Thyroid gland (tissue), 4 donors: ENCODE measurements at regions not wholly inside any gene's neighbourhood (a gene's known extent, or its start where the extent isn't known, plus 50 kb on each side); places are given as distances from the start of the nearest gene placed in this dataset.

Source experiments
- DNase-seq, 2 donors: peaks; one replicate each; pipeline ENCODE4 v3.0.0-alpha.2; 2019
- H3K27ac ChIP-seq, 3 donors: fragments of 200-600 bp; sonication (generic); 1 replicate in 2 of 3; 2 replicates in 1 of 3; pipeline ENCODE4 v1.5.1; 2016 to 2019; ENCODE audit warnings: mild to moderate bottlenecking in 1 of 3, moderate library complexity in 1 of 3
- H3K27me3 ChIP-seq: fragments of 200-600 bp; sonication (generic); one replicate; pipeline ENCODE4 v1.5.1; 2019
- H3K36me3 ChIP-seq, 2 donors: fragments of 200-600 bp; sonication (generic); one replicate each; pipeline ENCODE4 v1.5.1; 2016 to 2019
- H3K4me1 ChIP-seq, 2 donors: fragments of 200-600 bp; sonication (generic); one replicate each; pipeline ENCODE4 v1.5.1; 2017 to 2019
- H3K4me3 ChIP-seq, 3 donors: fragments of 200-600 bp; sonication (generic); replicated peaks in 1 of 3; 1 replicate in 2 of 3; 2 replicates in 1 of 3; pipeline ENCODE4 v1.5.1; 2016; ENCODE audit warnings: mild to moderate bottlenecking in 1 of 3
- H3K9me3 ChIP-seq: fragments of 200-600 bp; sonication (generic); one replicate; pipeline ENCODE4 v1.5.1; 2017
- POLR2A ChIP-seq, 2 donors: fragments of 450-650 bp; IDR thresholded peaks; one replicate each; pipeline ENCODE4 v1.6.1; 2017; ENCODE audit warnings: antibody characterized with exemption in 2 of 2, mild to moderate bottlenecking in 2 of 2, moderate library complexity in 1 of 2
- WGBS, 2 donors: methylation state at CpG; one replicate each; pipeline ENCODE4 v1.1.5; 2017; 5-methylcytosine and 5-hydroxymethylcytosine counted together
- intact Hi-C: fragments of 100-400 bp; cut with DNase I; formaldehyde crosslinking; loops from one replicate; pipeline ENCODE4 v1.15.1; 2023
- TF ChIP-seq, protein P1 (sequence below), 6 experiments: fragments of 200-600 bp in 3 of 6; fragments of 450-650 bp in 3 of 6; sonication (generic) in 3 of 6; IDR thresholded peaks; one replicate each; pipeline ENCODE4 v1.5.1; 2016 to 2019; ENCODE audit warnings: antibody characterized with exemption in 6 of 6, mild to moderate bottlenecking in 2 of 6, inconsistent platforms in 1 of 6, moderate library complexity in 1 of 6

DNA sequence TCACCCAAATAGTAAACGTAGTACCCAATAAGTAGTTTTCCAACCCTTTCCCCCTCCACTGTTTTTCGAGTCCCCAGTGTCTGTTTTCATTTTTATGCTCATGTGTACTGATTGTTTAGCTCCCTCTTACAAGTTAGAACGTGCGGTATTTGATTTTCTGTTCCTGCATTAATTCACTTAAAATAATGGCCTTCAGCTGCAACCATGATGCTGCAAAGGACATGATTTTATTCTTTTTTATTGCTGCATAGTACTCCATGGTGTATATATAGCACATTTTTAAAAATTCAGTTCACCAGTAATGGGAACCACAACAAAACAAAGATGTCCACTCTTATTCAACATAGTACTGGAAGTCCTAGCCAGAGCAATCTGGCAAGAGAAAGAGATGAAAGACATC lies 72.8 kb downstream of the DUSP6 start:
- 92 to 93% methylated on average over 4 of the region's 4 CpGs for WGBS, 2 donors
- H3K4me3 ChIP-seq = no peak overlapping the region

DNA sequence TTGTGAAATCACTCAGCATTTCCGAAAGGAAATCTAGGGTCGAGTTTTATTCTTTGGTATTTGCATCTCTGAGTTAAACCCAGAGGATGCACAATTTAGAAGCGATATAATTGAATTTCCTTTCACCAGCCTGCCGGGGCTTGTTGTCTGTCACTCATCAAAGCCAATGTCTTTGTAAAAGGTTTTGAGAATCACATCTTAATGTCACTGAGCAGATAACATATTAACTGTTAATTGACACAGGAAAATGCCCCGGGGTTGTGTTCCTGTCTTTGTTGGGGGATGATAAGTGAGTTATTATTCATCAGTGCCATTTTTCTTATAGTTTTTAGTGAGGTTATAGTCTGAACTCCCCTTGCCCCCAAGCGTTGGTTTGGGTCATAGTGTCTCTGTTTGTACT lies 73.4 kb downstream of the DUSP6 start:
- H3K36me3 ChIP-seq = no peaks in the 10 kb centered on the region
- no peak for TF ChIP-seq POLR2A (IDR thresholded peaks at IDR 0.05)
- TF ChIP-seq, protein P1, sequence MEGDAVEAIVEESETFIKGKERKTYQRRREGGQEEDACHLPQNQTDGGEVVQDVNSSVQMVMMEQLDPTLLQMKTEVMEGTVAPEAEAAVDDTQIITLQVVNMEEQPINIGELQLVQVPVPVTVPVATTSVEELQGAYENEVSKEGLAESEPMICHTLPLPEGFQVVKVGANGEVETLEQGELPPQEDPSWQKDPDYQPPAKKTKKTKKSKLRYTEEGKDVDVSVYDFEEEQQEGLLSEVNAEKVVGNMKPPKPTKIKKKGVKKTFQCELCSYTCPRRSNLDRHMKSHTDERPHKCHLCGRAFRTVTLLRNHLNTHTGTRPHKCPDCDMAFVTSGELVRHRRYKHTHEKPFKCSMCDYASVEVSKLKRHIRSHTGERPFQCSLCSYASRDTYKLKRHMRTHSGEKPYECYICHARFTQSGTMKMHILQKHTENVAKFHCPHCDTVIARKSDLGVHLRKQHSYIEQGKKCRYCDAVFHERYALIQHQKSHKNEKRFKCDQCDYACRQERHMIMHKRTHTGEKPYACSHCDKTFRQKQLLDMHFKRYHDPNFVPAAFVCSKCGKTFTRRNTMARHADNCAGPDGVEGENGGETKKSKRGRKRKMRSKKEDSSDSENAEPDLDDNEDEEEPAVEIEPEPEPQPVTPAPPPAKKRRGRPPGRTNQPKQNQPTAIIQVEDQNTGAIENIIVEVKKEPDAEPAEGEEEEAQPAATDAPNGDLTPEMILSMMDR (IDR thresholded peaks at IDR 0.05) = no peak
- intact Hi-C loops = no loop called here
- DNase-seq = no peak
- no peaks in the 10 kb centered on the region for H3K27me3 ChIP-seq
- H3K27ac ChIP-seq = no peak overlapping the region
- H3K9me3 ChIP-seq = no peaks in the 10 kb centered on the region
- peaks cover 0 to 7% of the 10 kb centered on the region in 2 donors for H3K4me1 ChIP-seq
- 76 to 80% methylated on average over 6 of the region's 6 CpGs for WGBS, 2 donors
- no peak overlapping the region for H3K4me3 ChIP-seq

More for the DNA sequence above, 72.8 kb downstream of the DUSP6 start:
- DNase-seq = no peak
- TF ChIP-seq, protein P1 (IDR thresholded peaks at IDR 0.05) = no peak
- no peak for TF ChIP-seq POLR2A (IDR thresholded peaks at IDR 0.05)
- H3K9me3 ChIP-seq = no peaks in the 10 kb centered on the region
- H3K27me3 ChIP-seq = no peaks in the 10 kb centered on the region
- peaks cover 0 to 7% of the 10 kb centered on the region in 2 donors for H3K4me1 ChIP-seq
- no peaks in the 10 kb centered on the region for H3K36me3 ChIP-seq
- no peak overlapping the region for H3K27ac ChIP-seq
- intact Hi-C loops = no loop called here

DNA sequence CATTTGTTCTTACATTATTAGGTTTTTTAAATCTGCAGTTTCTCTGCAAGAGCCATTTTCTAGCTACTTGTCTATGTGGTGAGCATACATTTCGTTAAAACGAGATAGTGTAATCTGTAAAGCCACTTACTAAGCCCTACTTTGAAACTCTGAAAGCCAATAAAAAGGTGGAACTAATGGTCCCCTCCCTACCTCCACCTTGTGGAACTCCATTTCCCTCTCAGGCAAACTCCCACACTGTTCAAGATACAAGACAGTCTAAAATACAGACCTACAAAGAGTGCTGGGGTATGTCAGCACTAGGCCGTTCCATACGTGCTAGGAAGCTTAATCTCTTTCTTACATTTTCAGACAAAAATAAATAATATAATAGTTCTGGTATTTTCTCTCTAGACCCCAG lies 74.1 kb downstream of the DUSP6 start:
- WGBS, 2 donors = 96 to 97% methylated on average over 4 of the region's 4 CpGs

DNA sequence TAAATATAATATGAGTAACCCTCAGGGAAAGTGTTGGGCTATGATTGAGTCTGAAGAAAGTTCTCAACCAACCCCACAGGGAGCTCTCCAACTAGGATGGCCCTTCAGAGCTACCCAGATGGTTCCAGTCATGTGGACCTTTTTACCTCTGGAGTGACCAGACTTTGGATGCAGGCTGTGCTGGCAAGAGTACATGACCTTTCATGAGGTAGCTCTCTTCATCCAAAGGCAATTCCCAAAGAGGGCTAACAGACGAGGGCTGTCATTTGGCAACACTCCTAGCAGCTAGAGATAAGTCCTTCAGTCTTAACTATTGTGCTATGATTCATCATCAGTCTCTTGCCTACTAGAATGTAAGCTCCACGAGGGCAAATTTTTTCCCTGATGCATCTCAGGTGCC lies 75.4 kb downstream of the DUSP6 start:
- Histone ChIP-seq H3K36me3 (no peaks in the 10 kb centered on the region), H3K4me3 (no peak overlapping the region), H3K9me3 (no peaks in the 10 kb centered on the region), H3K27ac (no peak overlapping the region), H3K27me3 (no peaks in the 10 kb centered on the region), H3K4me1 (peaks cover 0 to 7% of the 10 kb centered on the region in 2 donors)
- 68 to 82% methylated on average over 2 of the region's 2 CpGs for WGBS, 2 donors
- TF ChIP-seq, protein P1 (IDR thresholded peaks at IDR 0.05) = no peak
- TF ChIP-seq POLR2A (IDR thresholded peaks at IDR 0.05) = no peak
- DNase-seq = no peak
- intact Hi-C loops = no loop called here

More for the DNA sequence above, 74.1 kb downstream of the DUSP6 start:
- intact Hi-C loops = no loop called here
- Histone ChIP-seq H3K9me3 (no peaks in the 10 kb centered on the region), H3K4me1 (peaks cover 0 to 7% of the 10 kb centered on the region in 2 donors), H3K4me3 (no peak overlapping the region), H3K27me3 (no peaks in the 10 kb centered on the region), H3K36me3 (no peaks in the 10 kb centered on the region), H3K27ac (no peak overlapping the region)
- DNase-seq = no peak
- TF ChIP-seq, protein P1 (IDR thresholded peaks at IDR 0.05) = no peak
- TF ChIP-seq POLR2A (IDR thresholded peaks at IDR 0.05) = no peak

DNA sequence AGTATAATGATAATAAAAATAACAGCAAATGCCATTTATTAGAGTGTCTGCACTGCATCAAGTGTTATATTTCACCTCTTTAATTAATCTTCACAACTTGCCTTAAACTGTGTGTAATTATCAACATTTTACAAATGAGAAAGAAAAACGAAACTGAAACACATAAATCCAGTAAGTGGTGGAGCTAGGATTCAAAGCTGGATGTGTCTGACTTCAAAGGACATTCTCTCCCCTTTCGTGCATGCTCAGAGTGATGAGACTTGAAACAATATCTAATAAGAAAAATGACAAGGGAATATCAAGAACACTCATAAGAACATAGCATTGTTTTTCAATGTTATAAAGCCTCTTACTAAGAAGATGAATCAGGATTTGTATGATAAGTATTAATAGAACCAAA lies 78.8 kb downstream of the DUSP6 start:
- intact Hi-C loops = no loop called here
- Histone ChIP-seq H3K4me1 (no peaks in the 10 kb centered on the region), H3K9me3 (no peaks in the 10 kb centered on the region), H3K36me3 (no peaks in the 10 kb centered on the region), H3K27ac (no peak overlapping the region), H3K27me3 (no peaks in the 10 kb centered on the region), H3K4me3 (no peak overlapping the region)
- DNase-seq = no peak
- TF ChIP-seq POLR2A (IDR thresholded peaks at IDR 0.05) = no peak
- TF ChIP-seq, protein P1 (IDR thresholded peaks at IDR 0.05) = no peak
- WGBS, 2 donors = 78 to 87% methylated on average over 2 of the region's 2 CpGs
